ENCODE measurements at regions not wholly inside any gene's neighbourhood (a gene's known extent, or its start where the extent isn't known, plus 50 kb on each side); places are given as distances from the start of the nearest gene placed in this dataset.

GRCh38 chr3:176595307-176595706, 602.0 kb downstream of the TBL1XR1 start:
- FAIRE-seq: no peak

GRCh38 chr3:176590722-176591121, 606.6 kb downstream of the TBL1XR1 start:
- H3K27ac Mint-ChIP-seq (ENCODE audit: unreplicated experiment): no peak overlapping the region
- no peak overlapping the region for H3K27ac ChIP-seq (ENCODE audit: low read depth, low read length)
- no peaks in the 10 kb centered on the region for H3K4me1 ChIP-seq (ENCODE audit: insufficient read depth, low read length)
- no peak overlapping the region for H3K4me3 ChIP-seq (ENCODE audit: insufficient read depth, low read depth, low read length)
- H3K79me2 ChIP-seq (ENCODE audit: insufficient read depth, low read length): no peaks in the 10 kb centered on the region
- no peaks in the 10 kb centered on the region for H3K27me3 Mint-ChIP-seq (ENCODE audit: low read depth, unreplicated experiment)
- H3K36me3 ChIP-seq (ENCODE audit: insufficient read depth, low read length): no peaks in the 10 kb centered on the region
- no peaks in the 10 kb centered on the region for H3K9me3 Mint-ChIP-seq (ENCODE audit: unreplicated experiment)
- H3K4me3 Mint-ChIP-seq (ENCODE audit: unreplicated experiment): no peak overlapping the region
- H3K36me3 Mint-ChIP-seq (ENCODE audit: low read depth, unreplicated experiment): no peaks in the 10 kb centered on the region
- no peak overlapping the region for H3K9ac ChIP-seq (ENCODE audit: low read length)
- no peak for FAIRE-seq
- TF ChIP-seq EZH2 (IDR thresholded peaks at IDR 0.05; ENCODE audit: insufficient read depth, low read length) (no peak), CTCF (IDR thresholded peaks at IDR 0.05; ENCODE audit: insufficient read depth, low read depth, low read length) (no peak)
- DNase-seq (ENCODE audit: low read depth): no peak
- no peaks in the 10 kb centered on the region for H3K9me3 ChIP-seq (ENCODE audit: insufficient read depth, low read depth, low read length)
- H3K4me2 ChIP-seq (ENCODE audit: low read length): no peak overlapping the region
- H4K20me1 ChIP-seq (ENCODE audit: insufficient read depth, low read length): no peaks in the 10 kb centered on the region
- H3K4me1 Mint-ChIP-seq (ENCODE audit: low read depth, unreplicated experiment): no peaks in the 10 kb centered on the region
- H3K27me3 ChIP-seq (ENCODE audit: insufficient read depth, low read length): no peaks in the 10 kb centered on the region
- no peak overlapping the region for H2AFZ ChIP-seq (ENCODE audit: low read depth, low read length)

More at GRCh38 chr3:176595307-176595706, 602.0 kb downstream of the TBL1XR1 start:
- no peaks in the 10 kb centered on the region for H3K36me3 ChIP-seq (ENCODE audit: insufficient read depth, low read length)
- Mint-ChIP-seq H3K9me3 (ENCODE audit: unreplicated experiment) (no peaks in the 10 kb centered on the region), H3K27me3 (ENCODE audit: low read depth, unreplicated experiment) (no peaks in the 10 kb centered on the region), H3K36me3 (ENCODE audit: low read depth, unreplicated experiment) (no peaks in the 10 kb centered on the region), H3K4me1 (ENCODE audit: low read depth, unreplicated experiment) (no peaks in the 10 kb centered on the region), H3K27ac (ENCODE audit: unreplicated experiment) (no peak overlapping the region), H3K4me3 (ENCODE audit: unreplicated experiment) (no peak overlapping the region)
- no peak overlapping the region for H3K4me3 ChIP-seq (ENCODE audit: insufficient read depth, low read depth, low read length)
- no peak overlapping the region for H3K4me2 ChIP-seq (ENCODE audit: low read length)
- H3K27ac ChIP-seq (ENCODE audit: low read depth, low read length): no peak overlapping the region
- TF ChIP-seq CTCF (IDR thresholded peaks at IDR 0.05; ENCODE audit: insufficient read depth, low read depth, low read length) (no peak), EZH2 (IDR thresholded peaks at IDR 0.05; ENCODE audit: insufficient read depth, low read length) (no peak)
- no peaks in the 10 kb centered on the region for H3K4me1 ChIP-seq (ENCODE audit: insufficient read depth, low read length)
- no peaks in the 10 kb centered on the region for H3K79me2 ChIP-seq (ENCODE audit: insufficient read depth, low read length)
- H2AFZ ChIP-seq (ENCODE audit: low read depth, low read length): no peak overlapping the region
- no peaks in the 10 kb centered on the region for H4K20me1 ChIP-seq (ENCODE audit: insufficient read depth, low read length)
- peak; percentile 7 for DNase-seq (ENCODE audit: low read depth)
- H3K9ac ChIP-seq (ENCODE audit: low read length): no peak overlapping the region
- H3K27me3 ChIP-seq (ENCODE audit: insufficient read depth, low read length): no peaks in the 10 kb centered on the region
- H3K9me3 ChIP-seq (ENCODE audit: insufficient read depth, low read depth, low read length): no peaks in the 10 kb centered on the region

GRCh38 chr3:176587089-176587488, 610.2 kb downstream of the TBL1XR1 start:
- no peaks in the 10 kb centered on the region for H3K36me3 ChIP-seq (ENCODE audit: insufficient read depth, low read length)
- TF ChIP-seq EZH2 (IDR thresholded peaks at IDR 0.05; ENCODE audit: insufficient read depth, low read length) (no peak), CTCF (IDR thresholded peaks at IDR 0.05; ENCODE audit: insufficient read depth, low read depth, low read length) (no peak)
- no peaks in the 10 kb centered on the region for H3K27me3 ChIP-seq (ENCODE audit: insufficient read depth, low read length)
- Mint-ChIP-seq H3K4me3 (ENCODE audit: unreplicated experiment) (no peak overlapping the region), H3K9me3 (ENCODE audit: unreplicated experiment) (peaks cover 3% of the 10 kb centered on the region), H3K27ac (ENCODE audit: unreplicated experiment) (no peak overlapping the region), H3K4me1 (ENCODE audit: low read depth, unreplicated experiment) (no peaks in the 10 kb centered on the region), H3K36me3 (ENCODE audit: low read depth, unreplicated experiment) (no peaks in the 10 kb centered on the region), H3K27me3 (ENCODE audit: low read depth, unreplicated experiment) (no peaks in the 10 kb centered on the region)
- FAIRE-seq (no peak), DNase-seq (ENCODE audit: low read depth) (no peak)
- no peaks in the 10 kb centered on the region for H3K79me2 ChIP-seq (ENCODE audit: insufficient read depth, low read length)
- H3K4me3 ChIP-seq (ENCODE audit: insufficient read depth, low read depth, low read length): no peak overlapping the region
- H3K9me3 ChIP-seq (ENCODE audit: insufficient read depth, low read depth, low read length): no peaks in the 10 kb centered on the region
- H2AFZ ChIP-seq (ENCODE audit: low read depth, low read length): no peak overlapping the region
- no peak overlapping the region for H3K9ac ChIP-seq (ENCODE audit: low read length)
- H3K4me1 ChIP-seq (ENCODE audit: insufficient read depth, low read length): no peaks in the 10 kb centered on the region
- H4K20me1 ChIP-seq (ENCODE audit: insufficient read depth, low read length): no peaks in the 10 kb centered on the region
- H3K27ac ChIP-seq (ENCODE audit: low read depth, low read length): no peak overlapping the region
- no peak overlapping the region for H3K4me2 ChIP-seq (ENCODE audit: low read length)

Data from astrocyte (in vitro differentiated cells and primary cell).